ENCODE measurements at regions not wholly inside any gene's neighbourhood (a gene's known extent, or its start where the extent isn't known, plus 50 kb on each side); places are given as distances from the start of the nearest gene placed in this dataset.

DNA sequence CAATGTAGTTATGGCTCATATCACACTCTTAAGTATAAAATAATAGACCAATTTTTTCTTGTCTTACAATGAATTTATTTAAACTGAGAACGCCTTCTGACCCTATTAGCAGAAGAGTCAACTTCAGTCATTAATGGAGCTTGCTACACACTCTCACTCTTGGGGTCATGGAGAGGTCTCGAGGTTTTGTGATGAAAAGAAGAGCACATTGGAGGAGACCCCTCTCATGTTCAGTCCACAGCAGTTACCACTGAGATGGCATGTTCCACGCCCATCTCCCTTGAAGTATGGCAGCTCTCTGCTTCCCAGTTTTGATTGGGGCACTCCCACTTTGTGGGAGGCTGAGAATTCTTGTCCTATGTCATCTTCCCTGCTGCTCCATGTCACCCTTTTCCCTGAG lies 266.4 kb downstream of the RPS29 start:
- Histone ChIP-seq H3K9me3 (ENCODE audit: low read depth, low read length, poor library complexity, severe bottlenecking) (no peaks in the 10 kb centered on the region), H3K4me1 (ENCODE audit: insufficient read depth, low read length, poor library complexity, severe bottlenecking) (no peaks in the 10 kb centered on the region), H3K4me3 (ENCODE audit: low read depth, low read length, poor library complexity, severe bottlenecking) (no peak overlapping the region), H3K27me3 (replicated peaks; ENCODE audit: insufficient read depth, low read depth, low read length, poor library complexity) (no peaks in the 10 kb centered on the region), H3K27ac (ENCODE audit: low read depth, low read length, poor library complexity, severe bottlenecking) (no peak overlapping the region), H3K36me3 (ENCODE audit: insufficient read depth, low read length, poor library complexity, severe bottlenecking) (no peaks in the 10 kb centered on the region)
- DNase-seq (ENCODE audit: low spot score) = no peak
- TF ChIP-seq EZH2 (IDR thresholded peaks at IDR 0.05; ENCODE audit: borderline replicate concordance, low read depth, low read length, poor library complexity, severe bottlenecking) = no peak
- TF ChIP-seq, protein P1, sequence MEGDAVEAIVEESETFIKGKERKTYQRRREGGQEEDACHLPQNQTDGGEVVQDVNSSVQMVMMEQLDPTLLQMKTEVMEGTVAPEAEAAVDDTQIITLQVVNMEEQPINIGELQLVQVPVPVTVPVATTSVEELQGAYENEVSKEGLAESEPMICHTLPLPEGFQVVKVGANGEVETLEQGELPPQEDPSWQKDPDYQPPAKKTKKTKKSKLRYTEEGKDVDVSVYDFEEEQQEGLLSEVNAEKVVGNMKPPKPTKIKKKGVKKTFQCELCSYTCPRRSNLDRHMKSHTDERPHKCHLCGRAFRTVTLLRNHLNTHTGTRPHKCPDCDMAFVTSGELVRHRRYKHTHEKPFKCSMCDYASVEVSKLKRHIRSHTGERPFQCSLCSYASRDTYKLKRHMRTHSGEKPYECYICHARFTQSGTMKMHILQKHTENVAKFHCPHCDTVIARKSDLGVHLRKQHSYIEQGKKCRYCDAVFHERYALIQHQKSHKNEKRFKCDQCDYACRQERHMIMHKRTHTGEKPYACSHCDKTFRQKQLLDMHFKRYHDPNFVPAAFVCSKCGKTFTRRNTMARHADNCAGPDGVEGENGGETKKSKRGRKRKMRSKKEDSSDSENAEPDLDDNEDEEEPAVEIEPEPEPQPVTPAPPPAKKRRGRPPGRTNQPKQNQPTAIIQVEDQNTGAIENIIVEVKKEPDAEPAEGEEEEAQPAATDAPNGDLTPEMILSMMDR (conservative IDR thresholded peaks at IDR 0.05; ENCODE audit: low read depth, low read length) = no peak
- POLR2A ChIA-PET (ENCODE audit: low non-redundant PET) = no interaction called here
- no TSS peak for BruUV-seq (replicated peaks)
- intact Hi-C loops (cut with micrococcal nuclease; ENCODE audit: unreplicated experiment) = no loop called here
- CTCF ChIA-PET = no interaction called here

DNA sequence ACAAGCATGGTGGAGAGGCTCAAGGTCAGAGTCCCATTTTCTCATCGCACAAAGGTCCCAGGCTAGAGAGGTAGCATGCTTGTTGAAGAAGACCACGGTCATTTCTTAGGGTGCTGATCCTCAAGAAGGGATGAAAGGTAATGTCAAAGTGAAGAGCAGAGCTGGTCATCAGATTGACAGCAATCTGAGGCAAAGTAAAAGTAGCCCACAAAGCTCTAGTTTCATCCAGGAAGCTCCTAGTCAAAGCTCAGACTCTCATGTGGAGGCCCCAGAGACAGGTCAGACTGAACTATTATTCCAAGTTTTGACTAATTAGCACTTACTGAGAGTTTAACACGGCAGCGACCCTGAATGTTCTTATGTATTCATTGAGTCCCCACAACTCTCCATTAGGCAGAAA lies 270.6 kb downstream of the RPS29 start:
- no peaks in the 10 kb centered on the region for H3K36me3 ChIP-seq (ENCODE audit: insufficient read depth, low read length, poor library complexity, severe bottlenecking)
- intact Hi-C loops (cut with micrococcal nuclease; ENCODE audit: unreplicated experiment) = no loop called here
- H3K9me3 ChIP-seq (ENCODE audit: low read depth, low read length, poor library complexity, severe bottlenecking) = no peaks in the 10 kb centered on the region
- H3K27ac ChIP-seq (ENCODE audit: low read depth, low read length, poor library complexity, severe bottlenecking) = no peak overlapping the region
- no peak for DNase-seq (ENCODE audit: low spot score)
- no peak for TF ChIP-seq EZH2 (IDR thresholded peaks at IDR 0.05; ENCODE audit: borderline replicate concordance, low read depth, low read length, poor library complexity, severe bottlenecking)
- TF ChIP-seq, protein P1 (conservative IDR thresholded peaks at IDR 0.05; ENCODE audit: low read depth, low read length) = no peak
- ChIA-PET POLR2A (ENCODE audit: low non-redundant PET) (no interaction called here), CTCF (interaction anchor here (1.2 kb wide), 1 partner anchor 9 kb away, joined by 3 read pairs; no protein-coding TSS in a partner anchor)
- no TSS peak for BruUV-seq (replicated peaks)
- H3K4me3 ChIP-seq (ENCODE audit: low read depth, low read length, poor library complexity, severe bottlenecking) = no peak overlapping the region
- H3K4me1 ChIP-seq (ENCODE audit: insufficient read depth, low read length, poor library complexity, severe bottlenecking) = no peaks in the 10 kb centered on the region
- no peaks in the 10 kb centered on the region for H3K27me3 ChIP-seq (replicated peaks; ENCODE audit: insufficient read depth, low read depth, low read length, poor library complexity)

DNA sequence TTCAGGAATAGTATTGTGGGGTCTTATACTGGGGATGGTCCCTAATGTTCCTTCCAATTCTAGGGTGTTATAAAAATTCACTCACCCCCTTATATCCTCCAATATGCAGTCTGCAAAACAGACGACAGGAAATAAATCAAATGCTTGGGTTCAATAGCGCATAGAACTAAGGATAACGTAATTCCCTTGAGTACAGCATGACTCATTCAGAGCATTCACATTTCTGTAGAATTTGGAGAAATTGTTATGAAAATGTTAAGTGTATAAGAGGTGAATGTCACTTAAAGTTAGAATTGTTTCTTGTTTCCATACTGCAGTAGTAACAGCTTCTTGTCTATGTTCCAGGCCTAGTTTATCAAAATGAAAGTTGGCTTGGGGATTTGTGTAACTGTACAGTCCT lies 271.4 kb downstream of the RPS29 start:
- H3K9me3 ChIP-seq (ENCODE audit: low read depth, low read length, poor library complexity, severe bottlenecking) = no peaks in the 10 kb centered on the region
- no peaks in the 10 kb centered on the region for H3K4me1 ChIP-seq (ENCODE audit: insufficient read depth, low read length, poor library complexity, severe bottlenecking)
- peak; percentile 60 for DNase-seq (ENCODE audit: low spot score)
- no TSS peak for BruUV-seq (replicated peaks)
- H3K27ac ChIP-seq (ENCODE audit: low read depth, low read length, poor library complexity, severe bottlenecking) = no peak overlapping the region
- no peaks in the 10 kb centered on the region for H3K27me3 ChIP-seq (replicated peaks; ENCODE audit: insufficient read depth, low read depth, low read length, poor library complexity)
- H3K4me3 ChIP-seq (ENCODE audit: low read depth, low read length, poor library complexity, severe bottlenecking) = no peak overlapping the region
- CTCF ChIA-PET = interaction anchor here (1.2 kb wide), 1 partner anchor 9 kb away, joined by 3 read pairs; no protein-coding TSS in a partner anchor
- POLR2A ChIA-PET (ENCODE audit: low non-redundant PET) = no interaction called here
- intact Hi-C loops (cut with micrococcal nuclease; ENCODE audit: unreplicated experiment) = no loop called here
- no peaks in the 10 kb centered on the region for H3K36me3 ChIP-seq (ENCODE audit: insufficient read depth, low read length, poor library complexity, severe bottlenecking)
- TF ChIP-seq EZH2 (IDR thresholded peaks at IDR 0.05; ENCODE audit: borderline replicate concordance, low read depth, low read length, poor library complexity, severe bottlenecking) = no peak
- TF ChIP-seq, protein P1 (conservative IDR thresholded peaks at IDR 0.05; ENCODE audit: low read depth, low read length) = no peak
